ENCODE measurements at regions not wholly inside any gene's neighbourhood (a gene's known extent, or its start where the extent isn't known, plus 50 kb on each side); places are given as distances from the start of the nearest gene placed in this dataset.

GRCh38 chr10:24793648-24794379, 70.1 kb upstream of the ARHGAP21 start:
- no peak for DNase-seq

- DNase-seq, result no peak
Measured at GRCh38 chr10:24792638-24793037, 69.0 kb upstream of the ARHGAP21 start.

DNA sequence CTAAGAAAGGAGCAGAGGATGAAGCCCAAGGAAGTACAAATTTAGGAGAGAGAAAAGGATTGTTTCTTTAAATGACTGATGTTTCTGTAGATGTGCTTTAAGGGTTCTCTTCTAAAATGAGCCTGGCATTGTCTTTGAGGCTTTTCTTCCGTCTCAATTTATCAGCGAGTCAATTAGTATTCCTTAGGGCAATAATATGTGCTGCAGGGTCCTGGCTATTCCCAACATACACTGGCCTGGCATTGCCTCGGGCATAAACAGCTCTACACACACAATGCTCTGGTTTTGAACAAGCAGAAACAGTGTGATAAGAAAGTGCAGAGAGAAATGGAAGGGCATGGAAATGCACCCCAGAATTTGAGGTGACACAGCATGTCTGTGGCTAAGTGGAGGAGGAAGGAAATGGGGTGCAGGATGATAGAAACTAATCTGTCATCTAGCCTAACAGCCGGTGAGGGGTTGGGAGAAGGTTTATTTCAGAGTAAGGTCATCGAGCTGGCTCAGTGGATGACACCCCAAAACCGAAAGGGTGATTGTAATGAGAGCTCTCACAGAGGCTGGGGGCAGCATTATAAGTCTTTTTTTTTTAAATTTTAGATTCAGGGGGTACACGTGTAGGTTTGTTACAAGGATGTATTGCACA, 67.5 kb upstream of the ARHGAP21 start:
- DNase-seq, result no peak

DNA sequence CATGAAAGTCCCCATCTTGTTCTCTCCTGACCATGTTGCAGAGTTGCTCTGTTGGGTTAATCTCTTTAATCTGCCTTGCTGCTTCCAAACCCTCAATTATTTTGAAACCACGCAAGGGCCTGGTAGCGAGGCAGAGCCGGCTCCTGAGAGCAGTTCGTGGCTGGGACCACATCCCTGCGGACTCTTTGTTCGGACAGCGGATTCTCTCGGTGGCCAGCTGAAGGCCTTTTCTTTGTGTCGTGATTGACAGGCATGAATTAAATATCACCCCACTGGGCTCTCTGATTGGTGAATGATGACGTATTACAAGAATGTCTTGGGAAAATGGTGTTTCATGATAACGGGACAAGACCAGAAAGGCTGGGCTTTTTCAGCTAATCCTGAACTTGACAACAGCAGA, 66.9 kb upstream of the ARHGAP21 start:
- DNase-seq, result no peak

GRCh38 chr10:24790073-24790472, 66.4 kb upstream of the ARHGAP21 start:
- DNase-seq, result no peak

- DNase-seq, result no peak
Measured at GRCh38 chr10:24784923-24785322, 61.2 kb upstream of the ARHGAP21 start.

DNA sequence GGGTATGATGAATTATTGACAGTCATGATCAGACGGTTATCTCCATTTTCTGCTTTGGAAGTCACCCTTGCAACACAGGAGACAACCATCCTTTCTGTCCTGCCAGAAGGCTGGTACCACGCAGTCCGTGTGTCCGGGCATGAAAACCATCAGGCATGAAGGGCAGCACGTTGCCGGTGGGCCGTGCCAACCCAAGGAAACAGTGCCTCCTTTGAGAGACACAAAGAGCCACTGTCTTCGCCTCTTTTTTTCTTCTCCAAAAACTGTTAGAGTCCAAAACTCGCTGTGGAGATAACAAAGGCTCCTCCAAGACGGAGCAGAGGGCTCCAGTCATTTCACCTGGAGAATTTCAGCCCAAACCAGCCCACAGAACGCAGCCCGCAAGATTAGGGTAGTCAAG, 60.4 kb upstream of the ARHGAP21 start:
- no peak for DNase-seq

DNA sequence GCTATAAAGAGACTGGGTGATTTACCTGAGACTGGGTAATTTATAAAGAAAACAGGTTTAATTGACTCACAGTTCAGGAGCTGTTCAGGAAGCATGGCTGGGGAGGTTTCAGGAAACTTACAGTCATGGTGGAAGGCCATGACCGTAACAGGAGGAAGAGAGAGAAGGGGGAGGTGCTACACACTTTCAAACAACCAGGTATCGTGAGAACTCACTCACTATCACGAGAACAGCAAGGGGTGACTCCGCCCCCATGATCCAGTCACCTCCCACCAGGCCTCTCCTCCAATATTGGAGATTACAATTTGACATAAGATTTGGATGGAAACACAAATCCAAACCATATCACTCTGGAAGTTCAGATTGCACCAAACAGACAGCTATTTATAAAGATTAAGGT, 59.8 kb upstream of the ARHGAP21 start:
- DNase-seq, result peak; percentile 13

- DNase-seq, result no peak
Measured at GRCh38 chr10:24779737-24780136, 56.0 kb upstream of the ARHGAP21 start.

DNA sequence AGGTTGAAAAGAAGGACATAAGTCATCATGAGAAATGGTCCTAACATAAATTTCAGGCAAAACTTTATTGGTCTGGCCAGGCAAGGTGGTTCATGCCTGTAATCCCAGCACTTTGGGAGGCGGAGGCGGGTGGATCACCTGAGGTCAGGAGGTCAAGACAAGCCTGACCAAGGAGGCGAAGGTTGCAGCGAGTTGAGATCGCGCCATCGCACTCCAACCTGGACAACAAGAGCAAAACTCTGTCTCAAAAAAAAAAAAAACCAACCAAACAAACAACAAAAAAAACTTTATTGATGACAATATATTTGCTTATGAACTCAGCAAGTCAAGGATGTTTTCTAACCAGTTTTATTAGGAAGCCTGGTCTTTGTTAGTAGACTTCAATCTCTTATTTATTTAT, 54.6 kb upstream of the ARHGAP21 start:
- DNase-seq, result no peak

- no peak for DNase-seq
Measured at GRCh38 chr10:24777196-24777595, 53.5 kb upstream of the ARHGAP21 start.

GRCh38 chr10:24773939-24774589, 50.4 kb upstream of the ARHGAP21 start:
- no peak for DNase-seq

Measured in OCI-M1 (cell line).